Small intestine (tissue), 7 donors: ENCODE measurements at regions not wholly inside any gene's neighbourhood (a gene's known extent, or its start where the extent isn't known, plus 50 kb on each side); places are given as distances from the start of the nearest gene placed in this dataset.

Experiments used
- DNase-seq, 2 donors: peaks; one replicate each; pipeline versions ENCODE4 v3.0.0 to v3.0.0-alpha.2; 2013
- FAIRE-seq: peaks from 2 replicates; lab custom pipeline; 2012; peaks lifted over from hg19 to GRCh38; lab: Jason Lieb, UNC
- H3K27ac ChIP-seq, 3 donors: one replicate each; pipeline ENCODE4 v1.5.1; 2013; ENCODE audit warnings: low read length in 2 of 3, mild to moderate bottlenecking in 2 of 3, control low read depth in 1 of 3, inconsistent platforms in 1 of 3, low read depth in 1 of 3, moderate library complexity in 1 of 3
- H3K27me3 ChIP-seq, 3 donors: one replicate each; pipeline ENCODE4 v1.6.1; 2013; ENCODE audit warnings: low read length in 3 of 3, inconsistent platforms in 1 of 3; ENCODE audit not compliant: control insufficient read depth in 3 of 3, insufficient read depth in 3 of 3
- H3K36me3 ChIP-seq, 3 donors: one replicate each; pipeline ENCODE4 v1.6.1; 2013; ENCODE audit warnings: low read length in 3 of 3, inconsistent platforms in 1 of 3, low read depth in 1 of 3, mild to moderate bottlenecking in 1 of 3, moderate library complexity in 1 of 3; ENCODE audit not compliant: control insufficient read depth in 3 of 3, insufficient read depth in 2 of 3
- H3K4me1 ChIP-seq, 3 donors: one replicate each; pipeline ENCODE4 v1.6.1; 2013; ENCODE audit warnings: low read length in 2 of 3, inconsistent platforms in 1 of 3, low read depth in 1 of 3, mild to moderate bottlenecking in 1 of 3, moderate library complexity in 1 of 3; ENCODE audit not compliant: control insufficient read depth in 3 of 3, insufficient read depth in 2 of 3
- H3K4me3 ChIP-seq, 3 donors: one replicate each; pipeline ENCODE4 v1.5.1; 2013; ENCODE audit warnings: low read length in 3 of 3, control low read depth in 1 of 3, inconsistent platforms in 1 of 3, low read depth in 1 of 3, mild to moderate bottlenecking in 1 of 3, moderate library complexity in 1 of 3
- H3K9me3 ChIP-seq, 2 donors: one replicate each; pipeline ENCODE4 v1.6.1; 2013; ENCODE audit warnings: low read depth in 1 of 2, low read length in 1 of 2; ENCODE audit not compliant: control insufficient read depth in 2 of 2, insufficient read depth in 1 of 2
- WGBS, 3 donors: extraction: QIAGEN DNeasy Blood & Tissue Kit; methylation state at CpG; one replicate each; pipeline ENCODE4 v1.1.7; 2013; 5-methylcytosine and 5-hydroxymethylcytosine counted together
- donor health status: healthy with polysubstance abuse.
- donor health status: control.
- donor health status: control.
- donor health status: Bipolar disorder and iron deficiency.
- donor health status: healthy.

DNA sequence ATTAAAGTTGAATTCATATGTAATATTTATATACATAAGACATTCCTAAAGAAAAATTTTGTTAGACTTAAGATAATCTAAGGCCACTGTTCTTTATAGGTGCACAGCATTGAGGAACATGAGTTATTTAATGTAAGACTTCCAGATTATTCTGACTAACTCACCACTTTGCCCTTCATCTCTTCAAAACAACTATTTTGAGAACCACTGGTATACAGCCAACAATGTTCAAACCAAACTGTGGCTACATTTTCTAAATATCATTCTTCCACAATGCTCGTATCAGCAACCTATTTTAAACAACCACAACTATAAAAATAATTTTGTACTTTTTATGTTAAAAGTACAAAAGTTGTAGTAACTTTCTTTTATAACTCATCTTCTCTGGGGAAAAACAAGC is 199.8 kb upstream of the ALCAM start:
- DNase-seq (no peak), FAIRE-seq (no peak)
- Histone ChIP-seq H3K27me3 (no peaks in the 10 kb centered on the region), H3K9me3 (no peaks in the 10 kb centered on the region), H3K4me3 (no peak overlapping the region), H3K36me3 (no peaks in the 10 kb centered on the region), H3K27ac (no peak overlapping the region), H3K4me1 (no peaks in the 10 kb centered on the region)
- 55 to 90% (median 70%) methylated on average over 1 of the region's 1 CpG for whole genome bisulfite sequencing, 3 donors

GRCh38 chr3:105170423-105170822 is 196.3 kb upstream of the ALCAM start:
- no peak overlapping the region for H3K4me3 ChIP-seq
- no peak for DNase-seq
- H3K27ac ChIP-seq: no peak overlapping the region
- H3K27me3 ChIP-seq: no peaks in the 10 kb centered on the region
- H3K36me3 ChIP-seq: no peaks in the 10 kb centered on the region
- no peak for FAIRE-seq
- H3K9me3 ChIP-seq: no peaks in the 10 kb centered on the region
- no peaks in the 10 kb centered on the region for H3K4me1 ChIP-seq

DNA sequence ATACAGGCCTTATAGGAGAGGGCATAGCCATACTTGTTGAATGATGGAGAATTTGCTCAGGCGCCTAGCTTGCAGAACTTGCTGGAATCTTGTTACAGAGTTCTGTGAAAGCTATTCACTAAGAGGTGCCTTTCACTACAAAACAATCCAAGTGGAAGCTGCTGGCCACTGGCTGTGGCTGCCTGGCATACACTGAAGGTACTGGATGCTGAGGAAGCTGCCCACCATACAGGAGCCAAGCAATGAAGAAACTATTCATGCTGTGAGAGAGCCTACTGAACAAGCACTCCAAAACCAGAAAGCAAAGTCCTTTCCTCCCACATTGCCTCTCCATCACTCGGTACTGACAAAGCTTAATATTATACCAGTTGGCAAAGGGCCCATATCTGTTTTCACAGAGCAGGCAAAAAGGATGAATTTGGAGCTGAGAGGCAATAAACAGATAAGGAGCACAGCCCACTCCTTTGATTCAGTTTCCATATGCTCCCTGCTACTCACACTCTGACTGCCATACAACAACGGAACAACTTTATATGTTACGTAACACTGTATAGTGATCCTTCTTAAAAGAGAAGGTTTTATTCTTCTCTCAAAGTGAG is 192.6 kb upstream of the ALCAM start:
- Histone ChIP-seq H3K4me3 (no peak overlapping the region), H3K27me3 (no peaks in the 10 kb centered on the region), H3K4me1 (no peaks in the 10 kb centered on the region), H3K27ac (no peak overlapping the region), H3K9me3 (no peaks in the 10 kb centered on the region), H3K36me3 (no peaks in the 10 kb centered on the region)
- whole genome bisulfite sequencing, 3 donors: 59 to 78% (median 70%) methylated on average over 4 of the region's 4 CpGs
- DNase-seq (no peak), FAIRE-seq (no peak)

DNA sequence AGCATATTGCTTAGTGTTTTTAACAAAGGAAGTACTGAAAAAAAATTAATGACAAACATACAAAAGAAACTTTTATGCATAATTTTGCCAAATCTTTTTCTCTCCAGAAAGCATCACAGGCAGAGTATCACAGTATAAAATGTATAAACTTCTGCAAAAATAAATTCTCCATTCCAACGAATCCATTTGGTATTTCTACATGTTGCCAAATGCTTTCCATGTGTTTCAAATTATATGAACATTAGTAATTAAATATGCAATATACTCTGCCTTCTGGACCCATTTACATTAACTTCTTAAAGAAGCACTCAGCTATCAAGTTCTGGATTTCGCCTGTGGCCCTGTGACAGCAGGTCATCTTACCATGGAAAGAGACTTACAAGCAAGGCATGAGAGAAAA is 189.1 kb upstream of the ALCAM start:
- Histone ChIP-seq H3K36me3 (no peaks in the 10 kb centered on the region), H3K9me3 (no peaks in the 10 kb centered on the region), H3K4me1 (no peaks in the 10 kb centered on the region), H3K4me3 (no peak overlapping the region), H3K27me3 (no peaks in the 10 kb centered on the region), H3K27ac (no peak overlapping the region)
- 66 to 71% (median 68%) methylated on average over 2 of the region's 2 CpGs for WGBS, 3 donors
- FAIRE-seq (no peak), DNase-seq (no peak)

- H3K9me3 ChIP-seq: peaks cover 0 to 5% of the 10 kb centered on the region in 2 donors
- no peaks in the 10 kb centered on the region for H3K36me3 ChIP-seq
- H3K27ac ChIP-seq: no peak overlapping the region
- H3K4me3 ChIP-seq: no peak overlapping the region
- DNase-seq: no peak
- no peaks in the 10 kb centered on the region for H3K4me1 ChIP-seq
- WGBS, 3 donors: 76 to 83% (median 80%) methylated on average over 1 of the region's 1 CpG
- H3K27me3 ChIP-seq: no peaks in the 10 kb centered on the region
- FAIRE-seq: no peak
These were observed 179.4 kb upstream of the ALCAM start for GRCh38 chr3:105187344-105187743.

- Histone ChIP-seq H3K4me3 (no peak overlapping the region), H3K36me3 (no peaks in the 10 kb centered on the region), H3K27me3 (no peaks in the 10 kb centered on the region), H3K4me1 (no peaks in the 10 kb centered on the region), H3K27ac (no peak overlapping the region), H3K9me3 (peaks cover 0 to 5% of the 10 kb centered on the region in 2 donors)
- no peak for DNase-seq
- no peak for FAIRE-seq
These were observed 171.4 kb upstream of the ALCAM start for GRCh38 chr3:105195260-105195659.

DNA sequence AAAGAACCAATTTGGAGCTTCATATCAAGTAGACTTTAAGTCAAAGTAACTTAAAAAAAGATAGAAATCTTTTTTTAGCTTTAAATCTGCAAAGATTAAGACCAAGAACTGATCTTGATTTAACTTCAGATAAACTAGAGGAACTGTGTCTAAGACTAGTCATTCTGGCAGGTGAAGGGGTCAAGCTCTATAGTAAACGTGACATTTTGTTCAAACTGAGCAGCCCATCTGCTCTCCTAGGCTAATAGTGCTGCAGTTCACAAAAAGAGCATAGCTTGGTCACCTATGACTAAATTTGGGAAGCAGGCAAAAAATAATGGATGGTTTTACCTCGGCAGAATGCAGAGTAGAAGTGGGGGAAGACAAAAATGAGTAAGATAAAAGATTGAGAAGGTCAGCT is 168.8 kb upstream of the ALCAM start:
- Histone ChIP-seq H3K4me3 (no peak overlapping the region), H3K4me1 (no peaks in the 10 kb centered on the region), H3K9me3 (no peaks in the 10 kb centered on the region), H3K36me3 (no peaks in the 10 kb centered on the region), H3K27me3 (no peaks in the 10 kb centered on the region), H3K27ac (no peak overlapping the region)
- no peak for DNase-seq
- FAIRE-seq: no peak
- WGBS, 3 donors: 52 to 57% (median 55%) methylated on average over 2 of the region's 2 CpGs

- no peak overlapping the region for H3K27ac ChIP-seq
- H3K36me3 ChIP-seq: no peaks in the 10 kb centered on the region
- H3K9me3 ChIP-seq: peaks cover 0 to 6% of the 10 kb centered on the region in 2 donors
- WGBS, 3 donors: 68 to 87% (median 86%) methylated on average over 3 of the region's 3 CpGs
- FAIRE-seq (no peak), DNase-seq (no peak)
- H3K4me3 ChIP-seq: no peak overlapping the region
- no peaks in the 10 kb centered on the region for H3K27me3 ChIP-seq
- H3K4me1 ChIP-seq: no peaks in the 10 kb centered on the region
These were observed 167.5 kb upstream of the ALCAM start for GRCh38 chr3:105199217-105199616.

DNA sequence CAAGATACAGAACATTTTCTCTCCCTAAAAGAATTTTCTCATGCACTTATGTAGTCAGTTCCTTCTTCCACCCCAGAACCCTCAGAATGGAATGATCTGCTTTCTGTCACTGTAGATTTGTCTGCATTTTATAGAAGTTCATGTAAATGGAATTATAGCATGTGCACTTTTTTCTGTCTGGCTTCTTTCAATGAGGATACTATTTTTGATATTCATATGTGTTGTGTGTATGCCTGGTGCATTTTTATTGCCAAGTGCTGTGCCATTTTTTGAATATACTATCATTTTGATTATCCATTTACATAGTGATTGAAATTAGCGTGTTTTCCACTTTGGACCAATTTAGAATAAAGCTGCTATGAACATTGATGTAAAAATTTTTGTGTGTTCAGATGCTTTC is 156.6 kb upstream of the ALCAM start:
- no peaks in the 10 kb centered on the region for H3K4me1 ChIP-seq
- 73 to 81% (median 79%) methylated on average over 1 of the region's 1 CpG for WGBS, 3 donors
- no peaks in the 10 kb centered on the region for H3K27me3 ChIP-seq
- no peaks in the 10 kb centered on the region for H3K36me3 ChIP-seq
- H3K4me3 ChIP-seq: no peak overlapping the region
- no peak overlapping the region for H3K27ac ChIP-seq
- no peak for DNase-seq
- H3K9me3 ChIP-seq: no peaks in the 10 kb centered on the region
- no peak for FAIRE-seq
